Upper lobe of right lung (tissue), 1 donor: ENCODE measurements at regions not wholly inside any gene's neighbourhood (a gene's known extent, or its start where the extent isn't known, plus 50 kb on each side); places are given as distances from the start of the nearest gene placed in this dataset.

ENCODE experiments used
- ATAC-seq: fragments of 200-7000 bp; cut with Tn5 transposase; one replicate; pipeline ENCODE4 v1.9.1; 2020; ENCODE audit warnings: mild to moderate bottlenecking, moderate library complexity
- DNase-seq: peaks from one replicate; pipeline ENCODE4 v3.0.0-alpha.2; 2020
- H3K27ac ChIP-seq: fragments of 200-600 bp; one replicate; pipeline ENCODE4 v1.8.0; 2022
- H3K27me3 ChIP-seq: fragments of 200-600 bp; one replicate; pipeline ENCODE4 v1.8.0; 2022; ENCODE audit warnings: mild to moderate bottlenecking
- H3K36me3 ChIP-seq: fragments of 200-600 bp; one replicate; pipeline ENCODE4 v1.8.0; 2022
- H3K4me1 ChIP-seq: fragments of 200-600 bp; one replicate; pipeline ENCODE4 v1.8.0; 2022
- H3K4me3 ChIP-seq: fragments of 200-600 bp; one replicate; pipeline ENCODE4 v1.8.0; 2022; ENCODE audit warnings: mild to moderate bottlenecking
- H3K9me3 ChIP-seq: fragments of 200-600 bp; one replicate; pipeline ENCODE4 v1.8.0; 2022
- intact Hi-C: fragments of 100-400 bp; cut with DNase I; formaldehyde crosslinking; loops from one replicate; pipeline ENCODE4 v1.11.0; 2022
- TF ChIP-seq, protein P1 (sequence below): fragments of 200-600 bp; IDR thresholded peaks from one replicate; pipeline ENCODE4 v1.8.0; 2022; ENCODE audit warnings: antibody characterized with exemption
- donor health status: DM: no; HTN: yes; CAD: no; lungs with severe emphysema.

DNA sequence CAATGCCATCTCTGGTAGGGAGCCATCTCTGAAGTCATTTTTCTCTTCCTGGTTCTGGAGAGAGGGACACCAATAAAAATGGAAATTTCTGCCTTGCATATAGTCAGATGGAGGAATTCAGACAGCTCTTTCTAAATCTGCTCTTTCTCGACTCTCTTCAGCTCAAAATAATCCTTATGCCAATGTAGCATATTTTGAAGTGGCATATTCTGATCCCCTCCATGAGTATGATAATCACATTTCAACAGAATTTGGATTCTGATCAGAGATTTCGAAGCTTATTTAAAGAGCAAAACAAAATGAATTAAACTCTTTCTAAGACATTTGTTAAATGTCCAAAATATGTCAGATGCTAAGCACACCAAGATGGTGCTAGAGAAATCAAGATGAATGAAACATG is 267.1 kb upstream of the BTBD3 start:
- TF ChIP-seq, protein P1, sequence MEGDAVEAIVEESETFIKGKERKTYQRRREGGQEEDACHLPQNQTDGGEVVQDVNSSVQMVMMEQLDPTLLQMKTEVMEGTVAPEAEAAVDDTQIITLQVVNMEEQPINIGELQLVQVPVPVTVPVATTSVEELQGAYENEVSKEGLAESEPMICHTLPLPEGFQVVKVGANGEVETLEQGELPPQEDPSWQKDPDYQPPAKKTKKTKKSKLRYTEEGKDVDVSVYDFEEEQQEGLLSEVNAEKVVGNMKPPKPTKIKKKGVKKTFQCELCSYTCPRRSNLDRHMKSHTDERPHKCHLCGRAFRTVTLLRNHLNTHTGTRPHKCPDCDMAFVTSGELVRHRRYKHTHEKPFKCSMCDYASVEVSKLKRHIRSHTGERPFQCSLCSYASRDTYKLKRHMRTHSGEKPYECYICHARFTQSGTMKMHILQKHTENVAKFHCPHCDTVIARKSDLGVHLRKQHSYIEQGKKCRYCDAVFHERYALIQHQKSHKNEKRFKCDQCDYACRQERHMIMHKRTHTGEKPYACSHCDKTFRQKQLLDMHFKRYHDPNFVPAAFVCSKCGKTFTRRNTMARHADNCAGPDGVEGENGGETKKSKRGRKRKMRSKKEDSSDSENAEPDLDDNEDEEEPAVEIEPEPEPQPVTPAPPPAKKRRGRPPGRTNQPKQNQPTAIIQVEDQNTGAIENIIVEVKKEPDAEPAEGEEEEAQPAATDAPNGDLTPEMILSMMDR, result no peak

GRCh38 chr20:11651138-11651537 is 266.6 kb upstream of the BTBD3 start:
- H3K27me3 ChIP-seq, result no peaks in the 10 kb centered on the region
- H3K9me3 ChIP-seq, result no peaks in the 10 kb centered on the region
- no peaks in the 10 kb centered on the region for H3K4me1 ChIP-seq
- no peak overlapping the region for H3K4me3 ChIP-seq
- no peak overlapping the region for H3K27ac ChIP-seq
- intact Hi-C loops, result no loop called here
- ATAC-seq, result no peak
- no peak for DNase-seq
- TF ChIP-seq, protein P1, result no peak
- no peaks in the 10 kb centered on the region for H3K36me3 ChIP-seq

More for the DNA sequence above, 267.1 kb upstream of the BTBD3 start:
- DNase-seq (no peak), ATAC-seq (no peak)
- H3K4me1 ChIP-seq, result no peaks in the 10 kb centered on the region
- no peak overlapping the region for H3K27ac ChIP-seq
- no peaks in the 10 kb centered on the region for H3K36me3 ChIP-seq
- H3K9me3 ChIP-seq, result no peaks in the 10 kb centered on the region
- intact Hi-C loops, result no loop called here
- H3K27me3 ChIP-seq, result no peaks in the 10 kb centered on the region
- no peak overlapping the region for H3K4me3 ChIP-seq

- intact Hi-C loops, result no loop called here
- H3K36me3 ChIP-seq, result no peaks in the 10 kb centered on the region
- TF ChIP-seq, protein P1, result no peak
- no peak overlapping the region for H3K27ac ChIP-seq
- no peaks in the 10 kb centered on the region for H3K9me3 ChIP-seq
- ATAC-seq (no peak), DNase-seq (no peak)
- H3K4me1 ChIP-seq, result no peaks in the 10 kb centered on the region
- no peak overlapping the region for H3K4me3 ChIP-seq
- H3K27me3 ChIP-seq, result no peaks in the 10 kb centered on the region
These were observed 266.0 kb upstream of the BTBD3 start for GRCh38 chr20:11651647-11652046.

DNA sequence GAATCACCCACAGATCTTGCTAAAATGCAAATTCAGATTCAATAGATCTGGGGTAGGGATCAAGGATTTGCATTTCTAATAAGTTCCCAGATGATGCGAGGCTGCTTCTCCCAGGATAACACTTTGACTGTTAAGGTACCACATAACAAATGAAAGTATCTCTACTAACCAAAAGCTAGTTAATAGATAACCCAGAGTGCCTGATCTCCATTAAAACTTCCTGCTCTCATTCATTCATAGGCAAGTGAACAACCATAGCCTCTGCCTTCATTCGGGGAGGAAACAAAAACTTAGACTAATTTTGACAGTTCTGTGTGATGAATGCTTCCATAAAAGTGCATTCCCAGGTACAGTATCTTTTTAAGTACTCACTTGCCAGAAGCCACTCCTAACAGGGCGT is 265.6 kb upstream of the BTBD3 start:
- Histone ChIP-seq H3K27me3 (no peaks in the 10 kb centered on the region), H3K4me1 (no peaks in the 10 kb centered on the region), H3K4me3 (no peak overlapping the region), H3K36me3 (no peaks in the 10 kb centered on the region), H3K27ac (no peak overlapping the region), H3K9me3 (no peaks in the 10 kb centered on the region)
- DNase-seq, result no peak
- intact Hi-C loops, result no loop called here
- TF ChIP-seq, protein P1, result no peak
- no peak for ATAC-seq

- H3K27ac ChIP-seq, result no peak overlapping the region
- H3K4me1 ChIP-seq, result no peaks in the 10 kb centered on the region
- no peak overlapping the region for H3K4me3 ChIP-seq
- no peaks in the 10 kb centered on the region for H3K27me3 ChIP-seq
- DNase-seq (no peak), ATAC-seq (no peak)
- TF ChIP-seq, protein P1, result no peak
- intact Hi-C loops, result no loop called here
- H3K9me3 ChIP-seq, result no peaks in the 10 kb centered on the region
- H3K36me3 ChIP-seq, result no peaks in the 10 kb centered on the region
These were observed 262.9 kb upstream of the BTBD3 start for GRCh38 chr20:11654766-11655165.

GRCh38 chr20:11660673-11661072 is 257.0 kb upstream of the BTBD3 start:
- intact Hi-C loops, result no loop called here
- Histone ChIP-seq H3K4me3 (no peak overlapping the region), H3K27ac (no peak overlapping the region), H3K9me3 (no peaks in the 10 kb centered on the region), H3K4me1 (no peaks in the 10 kb centered on the region), H3K36me3 (no peaks in the 10 kb centered on the region), H3K27me3 (no peaks in the 10 kb centered on the region)
- TF ChIP-seq, protein P1, result no peak
- ATAC-seq (no peak), DNase-seq (no peak)
